BE2C (cell line): ENCODE measurements at regions not wholly inside any gene's neighbourhood (a gene's known extent, or its start where the extent isn't known, plus 50 kb on each side); places are given as distances from the start of the nearest gene placed in this dataset.

ENCODE experiments used
- DNase-seq: peaks from one replicate; pipeline ENCODE4 v3.0.0-alpha.2; 2020
- H3K27me3 ChIP-seq: fragments of 250-450 bp; sonication (Bioruptor Pico); 2 replicates; pipeline ENCODE4 v1.5.1; 2020; ENCODE audit warnings: mild to moderate bottlenecking
- H3K36me3 ChIP-seq: fragments of 250-450 bp; sonication (Bioruptor Pico); 2 replicates; pipeline ENCODE4 v1.5.1; 2020; ENCODE audit warnings: mild to moderate bottlenecking
- H3K4me1 ChIP-seq: fragments of 250-450 bp; sonication (Bioruptor Pico); 2 replicates; pipeline ENCODE4 v1.5.1; 2020
- H3K4me3 ChIP-seq: 2 replicates; pipeline ENCODE4 v1.5.1; 2011; ENCODE audit warnings: low read depth, low read length
- H3K9me3 ChIP-seq: fragments of 250-450 bp; sonication (Bioruptor Pico); 2 replicates; pipeline ENCODE4 v1.5.1; 2020
- CTCF ChIP-seq: IDR thresholded peaks from 2 replicates; pipeline ENCODE4 v1.5.1; 2012; ENCODE audit warnings: mild to moderate bottlenecking, low read depth, low read length

DNA sequence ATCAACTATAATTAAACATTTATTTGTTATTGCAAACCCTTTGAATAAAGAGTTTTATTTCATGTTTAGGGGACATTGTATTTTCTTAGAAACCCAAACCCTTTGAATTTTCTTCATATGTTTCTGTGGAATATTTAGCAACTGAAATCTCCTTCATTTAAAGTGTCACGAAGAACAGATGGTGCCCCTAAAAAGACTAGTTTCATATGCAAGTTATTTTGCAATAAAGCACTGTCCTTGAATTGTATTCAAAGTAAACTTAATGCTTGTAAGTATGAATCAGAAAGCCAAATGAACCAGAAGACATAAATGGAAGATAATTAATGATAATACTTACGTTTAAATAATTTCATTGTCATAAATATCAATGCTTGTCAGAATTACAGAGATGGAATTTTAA is 151.9 kb upstream of the CWC22 start:
- Histone ChIP-seq H3K27me3 (no peaks in the 10 kb centered on the region), H3K4me1 (no peaks in the 10 kb centered on the region), H3K36me3 (no peaks in the 10 kb centered on the region), H3K4me3 (no peak overlapping the region), H3K9me3 (no peaks in the 10 kb centered on the region)
- DNase-seq, result no peak
- TF ChIP-seq CTCF, result no peak

DNA sequence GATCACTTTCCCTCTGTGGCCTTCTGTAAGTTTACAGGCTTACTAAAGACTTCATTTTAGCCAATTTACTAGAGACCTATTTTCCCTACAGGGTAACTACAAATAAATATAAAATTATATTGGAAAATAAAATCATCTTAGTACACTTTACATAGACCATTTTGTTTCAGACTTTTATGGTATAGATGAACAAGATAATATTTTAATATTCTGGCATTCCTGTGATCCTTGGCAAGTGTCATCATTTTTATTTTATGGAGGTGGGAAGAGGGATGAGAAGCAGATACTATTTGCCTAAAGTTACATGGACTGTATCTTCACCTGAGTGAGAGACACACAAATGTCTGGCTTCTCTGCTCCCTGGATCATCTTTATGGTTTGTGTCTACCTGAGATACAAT is 149.6 kb upstream of the CWC22 start:
- DNase-seq, result no peak
- no peaks in the 10 kb centered on the region for H3K36me3 ChIP-seq
- TF ChIP-seq CTCF, result no peak
- no peaks in the 10 kb centered on the region for H3K4me1 ChIP-seq
- no peaks in the 10 kb centered on the region for H3K27me3 ChIP-seq
- no peak overlapping the region for H3K4me3 ChIP-seq
- H3K9me3 ChIP-seq, result no peaks in the 10 kb centered on the region

DNA sequence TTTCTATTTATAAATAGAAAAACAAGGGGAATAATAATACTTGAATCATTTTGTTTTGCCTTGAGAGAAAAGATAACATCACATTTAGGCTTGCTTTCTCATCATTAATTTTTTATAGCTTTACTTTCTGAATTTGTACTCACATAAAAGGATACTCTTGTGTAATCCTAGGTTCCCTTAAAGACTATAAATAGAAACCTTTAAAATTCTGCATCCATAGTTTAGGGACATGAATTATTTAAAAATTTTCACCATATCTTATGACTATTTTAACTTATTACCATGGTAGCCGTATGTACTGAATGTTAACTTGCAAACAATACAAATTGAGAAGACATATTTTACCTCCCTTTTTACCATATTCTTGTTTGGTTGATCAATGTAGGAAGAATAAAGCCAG is 143.5 kb upstream of the CWC22 start:
- Histone ChIP-seq H3K27me3 (no peaks in the 10 kb centered on the region), H3K4me1 (no peaks in the 10 kb centered on the region), H3K36me3 (no peaks in the 10 kb centered on the region), H3K9me3 (no peaks in the 10 kb centered on the region), H3K4me3 (no peak overlapping the region)
- no peak for TF ChIP-seq CTCF
- DNase-seq, result no peak

- H3K36me3 ChIP-seq, result no peaks in the 10 kb centered on the region
- H3K9me3 ChIP-seq, result no peaks in the 10 kb centered on the region
- no peaks in the 10 kb centered on the region for H3K4me1 ChIP-seq
- no peak overlapping the region for H3K4me3 ChIP-seq
- H3K27me3 ChIP-seq, result no peaks in the 10 kb centered on the region
- DNase-seq, result no peak
- no peak for TF ChIP-seq CTCF
Observed at GRCh38 chr2:180146541-180146940, 139.4 kb upstream of the CWC22 start.

DNA sequence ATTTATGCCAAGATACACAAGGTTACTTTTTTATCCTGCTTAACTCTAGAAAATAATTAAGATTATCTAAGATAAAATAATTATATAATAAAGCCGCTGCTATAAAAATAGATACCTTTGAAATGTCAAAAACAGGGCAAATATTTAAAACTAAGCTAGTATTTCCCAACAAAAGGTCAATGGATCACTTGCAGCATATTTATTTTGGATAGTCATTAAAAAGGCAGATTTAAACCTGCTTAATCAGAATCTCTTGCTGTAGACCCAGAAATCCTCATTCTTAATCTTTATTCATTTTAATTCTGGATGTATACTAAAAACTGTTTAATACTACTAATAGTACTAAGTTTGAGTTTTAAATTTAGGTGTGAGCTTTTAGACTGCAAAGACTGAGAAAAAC is 139.0 kb upstream of the CWC22 start:
- no peaks in the 10 kb centered on the region for H3K27me3 ChIP-seq
- no peak for TF ChIP-seq CTCF
- H3K9me3 ChIP-seq, result no peaks in the 10 kb centered on the region
- no peaks in the 10 kb centered on the region for H3K36me3 ChIP-seq
- H3K4me1 ChIP-seq, result no peaks in the 10 kb centered on the region
- no peak overlapping the region for H3K4me3 ChIP-seq
- DNase-seq, result no peak

GRCh38 chr2:180145163-180145562 is 138.1 kb upstream of the CWC22 start:
- Histone ChIP-seq H3K9me3 (no peaks in the 10 kb centered on the region), H3K27me3 (no peaks in the 10 kb centered on the region), H3K4me3 (no peak overlapping the region), H3K4me1 (no peaks in the 10 kb centered on the region), H3K36me3 (no peaks in the 10 kb centered on the region)
- TF ChIP-seq CTCF, result no peak
- no peak for DNase-seq
